Fibroblast of lung (primary cell): ENCODE measurements at regions not wholly inside any gene's neighbourhood (a gene's known extent, or its start where the extent isn't known, plus 50 kb on each side); places are given as distances from the start of the nearest gene placed in this dataset.

Experiments used
- DNase-seq, 2 donors: peaks; one replicate each; pipeline versions ENCODE4 v3.0.0 to v3.0.0-alpha.2; 2010; ENCODE audit warnings: low read depth in 2 of 2
- H2AFZ ChIP-seq: 2 replicates; pipeline ENCODE4 v1.5.1; 2012; ENCODE audit warnings: low read length, control low read depth, inconsistent platforms
- H3K27ac ChIP-seq: 2 replicates; pipeline ENCODE4 v1.5.1; 2011; ENCODE audit warnings: low read length, control low read depth; ENCODE audit not compliant: insufficient read depth
- H3K27me3 ChIP-seq: 2 replicates; pipeline ENCODE4 v1.5.1; 2011; ENCODE audit warnings: mild to moderate bottlenecking, low read length; ENCODE audit not compliant: control insufficient read depth, insufficient read depth
- H3K36me3 ChIP-seq: 2 replicates; pipeline ENCODE4 v1.5.1; 2011; ENCODE audit warnings: low read length; ENCODE audit not compliant: control insufficient read depth, insufficient read depth
- H3K4me1 ChIP-seq: 2 replicates; pipeline ENCODE4 v1.5.1; 2011; ENCODE audit warnings: low read length; ENCODE audit not compliant: control insufficient read depth, insufficient read depth; ENCODE audit errors: extremely low read depth
- H3K4me2 ChIP-seq: 2 replicates; pipeline ENCODE4 v1.5.1; 2011; ENCODE audit warnings: low read length, control low read depth; ENCODE audit not compliant: insufficient read depth; ENCODE audit errors: extremely low read depth
- H3K4me3 ChIP-seq, 4 experiments: fragments of 200-600 bp in 1 of 4; sonication (generic) in 1 of 4; replicated peaks in 1 of 4; 2 replicates each; pipeline ENCODE4 v1.5.1; 2011 to 2016; ENCODE audit warnings: low read length in 4 of 4, low read depth in 3 of 4, mild to moderate bottlenecking in 3 of 4, control low read depth in 2 of 4, inconsistent platforms in 1 of 4, mixed read lengths in 1 of 4; ENCODE audit not compliant: insufficient read depth in 1 of 4; ENCODE audit errors: control extremely low read depth in 1 of 4
- H3K79me2 ChIP-seq: 2 replicates; pipeline ENCODE4 v1.5.1; 2012; ENCODE audit warnings: mild to moderate bottlenecking, low read length, inconsistent platforms; ENCODE audit not compliant: control insufficient read depth, insufficient read depth
- H3K9ac ChIP-seq: 2 replicates; pipeline ENCODE4 v1.5.1; 2011; ENCODE audit warnings: mild to moderate bottlenecking, low read length, control low read depth; ENCODE audit not compliant: insufficient read depth
- H3K9me3 ChIP-seq: 2 replicates; pipeline ENCODE4 v1.5.1; 2012; ENCODE audit warnings: low read depth, low read length; ENCODE audit not compliant: control insufficient read depth, insufficient read depth
- H4K20me1 ChIP-seq: 2 replicates; pipeline ENCODE4 v1.5.1; 2011; ENCODE audit warnings: low read length; ENCODE audit not compliant: control insufficient read depth, insufficient read depth; ENCODE audit errors: extremely low read depth
- CTCF ChIP-seq, 2 donors: IDR thresholded peaks in 1 of 2; conservative IDR thresholded peaks in 1 of 2; 1 replicate in 1 of 2; 2 replicates in 1 of 2; pipeline ENCODE4 v1.5.1; 2011 to 2012; ENCODE audit warnings: low read length in 2 of 2, control low read depth in 1 of 2, inconsistent platforms in 1 of 2, low read depth in 1 of 2, mild to moderate bottlenecking in 1 of 2
- EZH2 ChIP-seq: IDR thresholded peaks from 2 replicates; pipeline ENCODE4 v1.5.1; 2012; ENCODE audit warnings: low read length, control low read depth, mild to moderate bottlenecking; ENCODE audit errors: missing control alignments

- TF ChIP-seq EZH2 = no peak
- no peak for TF ChIP-seq CTCF (conservative IDR thresholded peaks at IDR 0.05 in 1 of 2, IDR thresholded peaks at IDR 0.05 in 1 of 2; ENCODE audit: low read depth in 1 of 2, low read length in 2 of 2)
- Histone ChIP-seq H3K27ac (no peak overlapping the region), H3K9me3 (no peaks in the 10 kb centered on the region), H3K4me1 (no peaks in the 10 kb centered on the region), H3K79me2 (no peaks in the 10 kb centered on the region), H3K36me3 (no peaks in the 10 kb centered on the region), H3K9ac (no peak overlapping the region), H2AFZ (no peak overlapping the region), H3K27me3 (no peaks in the 10 kb centered on the region), H3K4me2 (no peak overlapping the region), H4K20me1 (no peaks in the 10 kb centered on the region), H3K4me3 (no peak overlapping the region)
- no peak for DNase-seq
Measured at GRCh38 chr2:221243771-221244170, 328.3 kb downstream of the EPHA4 start.

- Histone ChIP-seq H3K27ac (no peak overlapping the region), H2AFZ (no peak overlapping the region), H3K79me2 (no peaks in the 10 kb centered on the region), H3K27me3 (no peaks in the 10 kb centered on the region), H3K36me3 (no peaks in the 10 kb centered on the region), H3K4me1 (no peaks in the 10 kb centered on the region), H3K9me3 (no peaks in the 10 kb centered on the region), H3K4me2 (no peak overlapping the region), H3K9ac (no peak overlapping the region), H4K20me1 (no peaks in the 10 kb centered on the region), H3K4me3 (no peak overlapping the region)
- no peak for DNase-seq
- TF ChIP-seq EZH2 (no peak), CTCF (conservative IDR thresholded peaks at IDR 0.05 in 1 of 2, IDR thresholded peaks at IDR 0.05 in 1 of 2; ENCODE audit: low read depth in 1 of 2, low read length in 2 of 2) (no peak)
Measured at GRCh38 chr2:221245045-221245444, 327.1 kb downstream of the EPHA4 start.

GRCh38 chr2:221245772-221246171 is 326.3 kb downstream of the EPHA4 start:
- Histone ChIP-seq H3K36me3 (no peaks in the 10 kb centered on the region), H3K79me2 (no peaks in the 10 kb centered on the region), H3K27me3 (no peaks in the 10 kb centered on the region), H2AFZ (no peak overlapping the region), H3K9me3 (no peaks in the 10 kb centered on the region), H3K4me2 (no peak overlapping the region), H4K20me1 (no peaks in the 10 kb centered on the region), H3K4me3 (no peak overlapping the region), H3K4me1 (no peaks in the 10 kb centered on the region), H3K9ac (no peak overlapping the region), H3K27ac (no peak overlapping the region)
- DNase-seq = no peak
- TF ChIP-seq CTCF (conservative IDR thresholded peaks at IDR 0.05 in 1 of 2, IDR thresholded peaks at IDR 0.05 in 1 of 2; ENCODE audit: low read depth in 1 of 2, low read length in 2 of 2) (no peak), EZH2 (no peak)
